NCI-H2171 treated with DMSO at 0.1 percent for 48 hours (cell line): ENCODE measurements at regions not wholly inside any gene's neighbourhood (a gene's known extent, or its start where the extent isn't known, plus 50 kb on each side); places are given as distances from the start of the nearest gene placed in this dataset.

ENCODE experiments used
- DNase-seq: peaks from one replicate; lab custom pipeline; 2025; lab: John Stamatoyannopoulos, UW

DNA sequence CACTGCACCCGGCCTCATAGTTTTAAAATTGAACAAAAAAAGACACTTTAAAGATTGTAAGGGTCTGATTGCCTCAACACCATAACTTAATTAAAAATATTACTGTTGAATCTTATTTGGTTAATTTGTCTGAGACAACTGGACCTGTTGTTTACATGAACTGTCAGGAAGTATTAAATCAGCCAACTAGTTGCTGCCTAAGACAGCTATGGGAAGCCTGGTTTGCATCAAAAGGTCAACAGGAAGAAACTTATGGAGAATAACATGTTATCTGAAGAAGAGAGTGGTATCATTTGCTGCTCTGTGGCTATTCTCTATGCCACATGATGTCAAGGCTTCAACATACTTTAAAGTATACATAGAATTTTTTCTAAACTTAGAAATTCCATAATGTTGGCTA lies 853.5 kb upstream of the ADAMTS5 start:
- no peak for DNase-seq

DNA sequence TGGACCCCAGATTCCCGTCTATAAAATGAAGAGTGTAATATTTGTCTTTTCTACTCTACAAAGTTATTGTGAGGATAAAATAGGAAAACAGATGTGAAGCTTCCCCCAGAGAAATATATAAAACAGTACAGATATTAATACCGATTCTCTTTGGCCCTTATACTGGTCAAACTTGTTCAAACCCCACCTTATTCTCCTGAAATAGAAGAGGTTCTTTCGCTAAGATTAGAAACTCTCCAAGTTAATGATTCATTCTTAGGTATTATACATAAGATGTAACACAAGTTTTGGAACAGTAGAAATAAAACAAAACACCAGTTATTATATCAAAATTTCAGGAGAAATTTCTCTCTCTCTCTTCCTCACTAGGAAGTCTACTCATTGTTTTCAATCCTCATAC lies 852.4 kb upstream of the ADAMTS5 start:
- no peak for DNase-seq

DNA sequence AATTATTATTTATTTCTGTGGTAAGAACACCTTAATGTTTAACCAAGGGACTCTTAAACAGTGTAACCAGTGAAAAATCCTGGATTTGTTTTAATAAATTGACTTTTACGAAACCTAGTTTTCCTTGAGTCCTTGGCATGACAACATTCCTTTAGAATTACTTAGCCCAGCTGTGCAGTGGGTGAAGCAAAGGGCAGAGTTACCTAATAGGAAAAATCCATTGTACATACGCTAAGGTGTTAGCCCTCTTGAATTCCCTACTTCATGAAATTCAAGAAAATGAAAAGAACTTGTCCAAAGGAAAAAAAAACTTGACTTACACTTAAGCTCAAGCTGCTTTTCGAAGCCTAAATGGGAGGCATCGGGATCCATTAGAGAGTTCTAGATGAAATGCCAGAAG lies 852.0 kb upstream of the ADAMTS5 start:
- no peak for DNase-seq

DNA sequence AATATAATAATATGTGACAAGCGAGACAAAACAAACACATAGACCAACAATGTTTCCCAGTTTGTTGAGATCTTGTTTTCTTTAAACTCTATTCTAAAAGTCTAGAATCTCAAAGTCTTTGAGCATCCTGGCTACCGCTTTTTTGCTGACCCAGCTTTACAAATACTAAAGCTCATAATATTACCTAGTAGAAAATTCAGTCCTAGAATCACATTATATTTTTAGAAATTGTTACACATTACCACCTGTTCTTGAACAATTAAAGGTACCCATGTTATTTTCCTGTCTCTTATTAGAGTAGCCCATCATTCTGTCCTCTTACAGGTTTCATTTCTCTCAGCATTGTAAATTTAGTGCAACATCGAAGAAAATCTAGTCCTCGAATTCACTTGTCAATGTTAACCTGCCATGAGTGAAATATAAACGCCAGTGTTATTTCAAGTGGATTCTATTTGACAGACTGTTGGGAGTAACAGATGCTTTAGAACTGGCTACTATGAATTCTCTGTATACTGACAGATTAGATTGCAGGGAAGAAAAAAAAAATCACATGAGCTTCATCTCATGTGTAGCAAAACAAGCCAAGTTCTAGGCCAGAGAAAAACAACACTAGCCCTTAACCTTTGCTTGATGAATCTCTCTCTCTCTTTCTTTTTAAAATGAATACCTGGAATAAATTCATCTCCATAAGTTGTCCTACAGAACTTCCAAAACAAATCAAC lies 851.2 kb upstream of the ADAMTS5 start:
- DNase-seq = no peak

DNA sequence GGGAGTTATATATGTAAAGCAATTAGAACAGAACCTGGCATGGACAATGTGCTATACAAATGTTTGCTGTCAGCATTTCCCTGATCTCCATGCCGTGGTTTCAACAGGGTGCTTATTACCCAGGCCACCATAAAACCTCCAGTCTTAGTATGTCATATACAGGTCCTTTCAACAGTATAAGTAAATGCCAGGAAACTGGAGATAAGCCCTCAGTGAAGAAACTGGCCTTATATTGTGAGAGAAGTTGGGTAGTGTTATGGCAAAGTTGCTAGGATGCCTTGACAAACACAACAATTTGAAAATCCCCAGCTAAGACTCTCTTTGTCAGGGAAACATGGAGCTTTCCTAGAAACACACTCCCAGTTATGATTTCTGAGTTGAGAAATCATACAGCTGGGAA lies 850.2 kb upstream of the ADAMTS5 start:
- DNase-seq = no peak

DNA sequence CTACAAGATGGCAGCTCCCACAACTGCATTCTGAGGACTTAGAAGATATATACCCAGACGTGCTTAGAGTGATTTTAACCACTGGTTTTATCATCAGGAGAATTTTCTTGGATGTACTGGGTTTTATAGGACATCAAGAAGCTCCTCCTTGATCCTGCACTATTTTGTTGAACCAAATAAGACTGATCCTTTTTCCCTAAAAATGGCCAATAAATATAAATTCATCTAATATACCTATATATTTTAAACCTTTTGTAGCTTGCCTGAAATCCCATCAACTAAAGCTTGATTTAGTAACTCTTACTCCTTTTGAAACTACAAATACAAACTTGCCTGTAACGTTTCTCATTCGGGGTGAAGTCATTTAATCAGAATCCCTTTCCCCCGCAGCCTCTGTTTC lies 849.4 kb upstream of the ADAMTS5 start:
- DNase-seq = no peak

DNA sequence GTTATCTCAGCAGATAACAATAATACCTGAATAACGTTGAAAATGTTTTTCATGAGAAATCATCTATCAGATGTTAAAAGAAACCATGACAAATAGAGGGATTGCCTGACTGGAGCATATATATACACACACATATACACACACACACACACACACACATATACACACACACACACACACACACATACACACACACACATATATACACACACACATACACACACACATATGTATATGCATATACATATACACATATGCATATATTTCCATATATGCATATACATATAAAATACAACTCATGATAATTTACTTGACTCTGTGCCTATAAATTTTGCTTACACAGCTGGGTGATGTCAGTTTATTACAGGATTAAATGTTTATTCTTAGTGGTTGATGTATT lies 847.3 kb upstream of the ADAMTS5 start:
- no peak for DNase-seq

DNA sequence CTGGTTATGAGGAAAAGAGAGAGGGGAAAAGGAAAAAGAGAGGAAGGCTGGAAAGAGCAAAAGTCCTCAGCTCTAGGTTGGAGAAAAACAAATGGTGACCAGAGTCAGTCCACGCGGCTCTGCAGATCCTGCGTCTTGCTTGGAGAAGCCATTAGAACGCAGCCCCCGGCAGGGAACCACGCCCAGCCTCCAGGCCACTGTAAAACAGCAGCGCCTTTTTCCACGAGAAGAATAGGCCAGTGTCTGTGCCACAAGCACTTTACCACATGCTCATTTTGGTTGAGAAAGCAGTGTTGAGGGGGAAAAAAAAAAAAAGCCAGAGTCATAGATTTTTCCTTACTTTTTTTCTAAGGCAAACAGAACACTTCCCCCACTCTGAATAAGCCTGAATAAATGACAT lies 846.9 kb upstream of the ADAMTS5 start:
- DNase-seq = no peak

DNA sequence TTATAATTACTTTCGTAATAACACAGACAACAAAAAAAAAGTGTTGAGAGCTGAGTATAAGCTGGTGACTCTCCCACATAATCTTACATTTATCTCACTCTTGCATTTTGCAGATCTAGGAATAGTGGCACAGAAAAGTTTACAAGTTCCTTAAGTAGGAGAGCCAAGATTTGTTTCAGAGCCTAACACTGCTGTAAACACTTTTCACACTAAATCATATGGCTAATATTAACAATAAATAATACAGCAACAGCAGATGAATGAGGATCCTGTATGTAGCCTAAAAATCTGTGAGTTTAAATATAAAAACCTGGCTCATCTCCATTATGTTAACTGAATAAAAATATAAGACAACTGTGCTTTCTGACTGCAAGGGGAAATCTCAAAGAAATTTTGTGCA lies 846.5 kb upstream of the ADAMTS5 start:
- no peak for DNase-seq

DNA sequence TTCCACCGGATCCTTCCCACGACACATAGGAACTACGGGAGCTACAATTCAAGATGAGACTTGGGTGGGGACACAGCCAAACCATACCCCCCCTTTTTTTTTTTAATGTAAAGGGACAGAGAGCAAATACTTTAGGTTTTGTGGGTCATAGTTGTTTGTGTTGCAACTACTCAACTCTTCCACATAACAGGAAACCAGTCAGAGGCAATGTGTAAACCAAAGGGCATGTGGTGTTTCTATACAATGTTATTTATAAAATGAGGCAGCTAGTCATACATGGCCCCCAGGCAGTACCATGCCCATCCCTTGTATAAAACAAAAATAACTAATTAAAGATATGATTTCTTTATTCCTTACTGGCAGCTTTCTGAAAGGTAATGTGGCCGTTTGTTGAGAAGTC lies 845.4 kb upstream of the ADAMTS5 start:
- DNase-seq = no peak

DNA sequence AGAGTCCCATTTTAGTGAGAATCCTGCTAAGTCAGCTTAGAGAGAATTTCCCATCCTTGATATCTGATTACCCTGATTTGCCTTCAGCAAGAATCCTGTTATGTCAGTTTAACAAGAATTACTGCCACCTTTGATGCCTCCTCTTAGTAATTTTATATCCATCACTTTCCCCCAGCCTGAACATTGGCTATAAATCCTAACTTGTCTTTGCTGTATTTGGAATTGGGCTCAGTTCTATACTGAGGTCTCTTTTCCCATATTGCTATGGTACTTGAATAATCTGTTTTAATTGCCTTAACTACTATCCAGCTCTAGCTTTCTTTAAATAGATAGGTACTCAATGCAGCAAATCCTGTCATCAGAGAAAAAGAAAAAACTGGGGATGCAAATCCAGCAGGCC lies 842.0 kb upstream of the ADAMTS5 start:
- DNase-seq = no peak

DNA sequence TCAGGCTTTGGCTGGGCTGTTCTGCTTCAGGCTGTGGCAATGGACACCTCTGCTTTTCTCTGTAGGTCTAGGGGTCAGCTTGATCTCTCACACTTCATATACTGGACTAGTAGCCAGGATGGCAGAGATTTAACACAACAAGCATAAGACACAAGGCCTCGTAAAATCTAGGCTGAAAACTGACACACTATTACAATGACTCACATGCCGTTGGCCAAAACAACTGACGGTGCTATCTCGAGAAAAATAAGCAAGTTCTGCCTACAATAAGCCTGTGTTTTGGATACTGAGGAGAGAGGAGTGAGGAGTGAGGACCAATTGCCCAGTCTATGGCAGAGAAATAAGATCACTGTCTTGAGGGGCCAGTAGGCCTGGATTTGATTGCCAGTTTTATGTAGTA lies 840.7 kb upstream of the ADAMTS5 start:
- no peak for DNase-seq

DNA sequence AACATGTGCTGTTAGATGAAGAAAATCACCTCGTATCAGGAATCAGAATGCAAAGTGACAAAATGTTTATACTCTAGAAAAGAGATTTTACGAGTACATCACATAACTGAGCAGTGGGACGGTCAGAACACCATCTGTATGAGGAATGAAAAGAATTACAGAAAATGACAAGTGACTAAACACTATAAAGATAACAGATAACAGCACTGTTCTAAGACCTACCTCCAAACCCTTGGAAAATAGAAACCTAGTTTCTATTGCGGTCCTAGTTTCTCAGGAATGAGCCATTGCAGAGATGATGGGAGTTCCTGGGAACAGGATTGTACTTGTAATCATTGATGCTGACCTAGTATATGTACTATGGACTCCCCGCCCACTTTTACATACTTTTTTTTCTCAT lies 839.4 kb upstream of the ADAMTS5 start:
- DNase-seq = no peak

DNA sequence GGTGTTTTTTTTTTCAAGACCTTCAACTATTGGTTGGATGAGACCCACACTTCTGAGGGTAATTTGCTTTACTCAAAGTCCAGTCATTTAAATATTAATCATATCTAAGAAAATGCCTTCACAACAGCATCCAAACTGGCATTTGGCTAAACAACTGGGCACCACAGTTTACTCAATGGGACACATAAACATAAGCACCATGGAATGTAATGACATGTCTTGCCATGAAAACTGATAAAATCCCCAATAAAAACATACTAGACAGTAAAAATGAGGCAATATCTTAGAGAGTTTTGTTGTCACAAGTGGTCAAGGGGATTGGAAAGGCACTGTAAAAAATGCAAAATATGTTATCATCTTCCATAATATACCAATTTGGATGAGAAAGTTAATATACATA lies 838.8 kb upstream of the ADAMTS5 start:
- DNase-seq = no peak

DNA sequence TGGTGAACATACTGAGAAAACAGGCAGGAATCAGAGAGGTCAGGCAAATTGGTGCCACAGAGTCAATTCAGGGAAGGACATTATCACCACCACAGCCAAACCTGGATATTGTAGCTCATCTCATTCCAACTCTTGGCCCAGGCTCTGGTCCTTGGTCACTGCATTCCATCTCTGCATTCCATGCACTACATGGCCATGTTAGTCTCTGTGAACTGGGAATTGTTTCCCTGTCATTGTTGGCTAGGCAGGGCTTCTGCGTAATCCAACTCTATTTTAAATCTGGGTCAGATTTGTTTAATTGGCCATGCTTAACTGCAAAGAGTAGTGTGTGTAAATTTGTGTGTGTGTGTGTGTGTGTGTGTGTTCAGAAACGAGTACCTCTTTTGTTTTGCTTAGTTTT lies 837.6 kb upstream of the ADAMTS5 start:
- no peak for DNase-seq

DNA sequence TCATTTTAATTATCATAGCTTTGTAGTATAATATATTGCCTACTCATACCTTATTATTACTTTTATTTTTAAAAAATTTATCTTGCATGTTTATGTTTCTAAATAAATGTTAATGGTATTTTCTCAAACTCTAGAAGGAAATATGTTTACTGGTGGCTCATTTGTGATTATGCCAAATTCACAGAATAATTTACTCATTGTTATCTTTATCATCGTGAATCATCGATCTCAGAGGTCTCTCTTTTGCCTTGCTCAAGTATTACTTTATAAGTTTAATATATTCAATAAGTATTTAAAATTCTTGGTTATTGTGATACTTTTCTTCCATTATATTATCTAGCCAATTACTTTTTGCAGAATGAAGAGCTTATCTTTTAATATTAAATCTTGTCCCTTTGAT lies 836.7 kb upstream of the ADAMTS5 start:
- DNase-seq = no peak

DNA sequence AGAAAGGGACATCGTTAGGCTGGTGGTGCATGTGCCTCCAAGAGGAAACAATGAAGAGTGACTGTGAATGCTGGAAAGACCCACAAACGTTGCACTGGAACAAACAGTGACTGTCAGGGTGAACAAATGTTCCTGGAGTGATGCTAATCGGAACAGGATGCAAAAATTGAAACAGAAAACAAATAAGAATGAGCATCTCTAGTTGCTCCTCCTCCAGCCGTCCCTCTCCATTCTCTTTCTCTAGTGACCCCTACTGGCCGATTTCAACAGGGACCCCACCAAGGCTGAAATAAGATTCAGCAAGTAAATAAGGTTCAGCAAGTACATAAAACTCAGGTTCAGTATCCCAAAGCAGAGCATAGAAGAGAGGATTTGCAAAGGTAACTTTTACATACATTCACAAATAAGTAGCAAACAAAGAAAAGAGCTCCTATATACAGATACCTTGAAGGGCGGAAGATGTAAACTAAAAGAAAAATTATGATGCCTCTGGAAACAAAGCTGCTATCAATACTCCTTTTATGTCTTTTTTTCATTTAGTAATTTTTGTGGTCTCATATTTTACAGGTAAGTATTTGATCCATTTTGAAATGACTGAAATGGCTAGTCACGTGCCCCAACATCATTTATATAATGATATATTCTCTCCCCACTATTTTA lies 836.1 kb upstream of the ADAMTS5 start:
- DNase-seq = peak; percentile 11

DNA sequence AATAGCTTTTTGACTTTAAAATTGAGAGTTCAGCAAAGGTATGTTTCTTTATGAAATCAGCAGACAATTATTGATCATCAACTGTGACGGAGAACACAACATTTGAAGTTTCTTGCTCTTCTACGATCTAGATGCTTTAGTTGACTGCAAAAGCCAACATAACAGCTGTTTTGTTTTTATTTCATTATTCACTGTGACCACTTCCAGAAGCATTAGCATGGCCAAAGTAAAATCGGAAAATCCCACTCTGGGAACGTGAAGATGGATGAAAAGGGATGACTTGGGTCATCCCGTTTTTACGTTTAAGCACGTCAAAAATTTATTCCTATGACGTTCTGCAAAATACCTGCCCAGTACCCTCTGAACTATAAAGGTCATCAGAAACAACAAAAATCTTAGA lies 833.0 kb upstream of the ADAMTS5 start:
- DNase-seq = no peak

DNA sequence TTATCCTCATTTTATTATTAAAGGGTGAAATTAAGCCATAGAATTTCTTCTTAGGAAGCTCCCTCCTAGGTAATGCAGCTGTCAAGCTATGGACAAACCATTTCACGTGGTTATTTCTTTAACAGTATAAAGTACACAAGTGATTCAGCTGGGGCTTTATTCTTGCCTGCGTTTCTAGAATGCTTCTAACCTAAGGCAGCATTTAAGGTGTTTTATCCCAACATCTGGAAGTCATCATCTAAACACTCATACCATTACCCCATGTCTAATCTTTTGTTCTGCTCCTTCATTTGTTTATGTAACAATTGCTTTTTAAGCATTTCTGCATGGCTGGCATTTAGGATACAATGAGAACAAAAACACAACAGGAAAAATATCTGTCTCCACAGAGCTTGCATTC lies 829.2 kb upstream of the ADAMTS5 start:
- no peak for DNase-seq

DNA sequence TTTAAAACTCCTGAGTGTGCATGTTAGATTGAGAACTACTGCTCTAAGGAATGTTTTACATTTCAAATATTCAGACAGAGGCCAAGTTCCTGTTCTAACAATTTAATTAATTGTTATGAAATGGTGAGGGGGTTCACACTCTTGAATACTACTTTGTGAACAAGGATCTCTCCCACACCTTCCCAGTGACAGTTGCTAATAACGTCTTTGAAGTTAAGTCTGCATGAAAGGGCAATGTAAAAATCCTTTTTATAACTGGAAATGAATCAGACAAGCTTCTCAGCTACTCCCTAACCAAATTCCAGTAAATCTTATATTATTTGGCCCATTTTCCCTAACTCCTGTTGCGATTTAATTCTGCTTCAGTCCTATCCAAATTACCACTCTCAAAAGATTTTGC lies 828.5 kb upstream of the ADAMTS5 start:
- DNase-seq = no peak

DNA sequence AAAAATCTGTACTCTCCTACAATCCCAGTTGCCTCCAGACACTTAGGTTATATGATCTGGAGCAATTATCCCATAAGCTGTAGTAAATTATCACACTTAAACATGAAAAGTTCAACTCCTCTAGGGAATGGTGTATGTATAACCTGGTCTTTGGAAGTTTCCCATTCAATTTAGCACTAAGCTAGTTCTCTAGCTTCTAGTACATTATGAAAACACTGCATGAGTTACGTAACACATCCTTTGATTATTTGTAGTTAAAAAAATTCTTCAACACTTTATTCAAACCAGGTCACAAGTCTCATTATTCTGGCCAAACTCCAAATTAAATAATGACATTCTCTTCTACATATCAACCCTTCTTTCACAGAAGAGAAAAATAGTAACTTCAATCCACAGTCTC lies 827.0 kb upstream of the ADAMTS5 start:
- DNase-seq = no peak

DNA sequence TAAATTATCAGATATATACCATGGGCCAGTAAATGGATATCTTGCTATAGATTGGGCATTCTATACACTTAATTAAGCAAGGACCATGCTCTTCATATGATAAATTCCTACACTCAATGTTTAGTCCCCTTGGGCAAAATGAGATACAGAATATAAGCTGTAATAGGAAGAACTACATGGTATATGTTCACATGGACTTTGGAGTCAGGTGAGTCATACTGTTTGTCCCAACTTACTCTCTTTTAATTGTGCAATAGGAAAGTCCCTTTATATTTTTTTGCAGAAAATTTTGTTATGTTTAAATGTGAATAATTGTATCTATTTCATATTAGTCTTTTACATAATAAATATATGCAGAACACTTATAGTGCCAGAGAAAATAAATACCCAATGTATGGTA lies 820.2 kb upstream of the ADAMTS5 start:
- no peak for DNase-seq

DNA sequence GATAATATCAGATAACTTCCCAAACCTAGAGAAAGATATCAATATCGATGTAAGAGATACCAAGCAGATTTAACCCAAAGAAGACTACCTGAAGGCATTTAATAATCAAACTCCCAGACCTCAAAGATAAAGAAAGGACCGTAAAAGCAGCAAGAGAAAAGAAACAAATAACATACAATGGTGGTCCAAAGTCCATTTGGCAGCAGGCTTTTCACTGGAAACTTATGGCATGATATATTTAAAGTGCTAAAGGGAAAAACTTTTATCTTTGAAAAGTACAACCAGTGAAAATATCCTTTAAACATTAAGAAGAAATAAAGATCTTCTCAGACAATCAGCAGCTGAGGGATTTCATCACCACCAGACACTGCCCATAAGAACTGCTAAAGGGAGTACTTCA lies 812.7 kb upstream of the ADAMTS5 start:
- no peak for DNase-seq

DNA sequence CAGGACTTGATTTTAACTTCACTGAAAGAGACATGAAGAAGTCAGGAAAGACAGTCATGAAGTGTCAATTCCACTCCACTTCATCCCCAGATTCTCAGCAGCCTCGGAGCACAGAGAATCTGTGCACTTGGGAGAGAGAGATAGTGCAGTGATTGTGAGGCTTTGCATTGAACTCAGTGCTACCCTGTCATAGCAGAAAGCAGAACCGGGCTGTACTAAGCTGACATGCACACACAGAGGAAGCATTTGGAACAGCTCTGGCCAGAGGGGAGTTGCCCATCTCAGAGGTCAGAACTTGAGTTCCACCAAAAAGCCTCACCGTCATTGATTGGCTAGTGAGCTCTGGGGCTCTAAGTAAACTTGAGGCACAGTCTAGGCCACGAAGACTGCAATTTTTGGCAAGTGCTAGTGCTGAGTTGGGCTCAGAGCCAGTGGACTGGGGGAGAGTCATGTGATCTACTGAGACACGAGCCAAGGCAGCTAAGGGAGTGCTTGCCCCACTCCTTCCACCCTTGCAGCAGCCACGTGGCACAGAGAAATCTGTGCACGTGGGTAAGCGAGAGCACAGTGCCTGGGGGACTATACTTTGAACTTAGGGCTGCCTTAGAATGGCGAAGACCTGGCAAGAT lies 810.2 kb upstream of the ADAMTS5 start:
- no peak for DNase-seq
